ENCODE measurements at regions not wholly inside any gene's neighbourhood (a gene's known extent, or its start where the extent isn't known, plus 50 kb on each side); places are given as distances from the start of the nearest gene placed in this dataset.

DNA sequence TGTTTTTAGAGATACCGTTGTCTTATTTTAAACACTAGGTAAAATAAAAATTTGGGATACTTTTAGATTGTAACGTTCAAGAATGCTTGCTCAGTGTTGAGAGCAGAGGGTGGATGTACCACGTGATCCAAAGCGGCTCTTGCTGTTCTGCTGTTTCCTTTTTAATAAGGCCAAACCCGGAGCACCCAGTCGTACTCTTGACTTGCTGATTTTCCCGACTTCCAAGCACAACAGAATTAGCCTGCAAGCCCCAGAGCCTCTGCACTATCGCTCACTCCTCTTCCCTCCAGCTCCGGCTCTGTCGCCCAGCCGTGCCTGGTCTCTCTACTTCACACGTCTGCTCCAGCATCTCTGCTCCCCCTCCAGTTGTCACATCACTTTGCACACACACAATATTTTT lies 77.3 kb downstream of the EMP1 start:
- TF ChIP-seq, protein P1, sequence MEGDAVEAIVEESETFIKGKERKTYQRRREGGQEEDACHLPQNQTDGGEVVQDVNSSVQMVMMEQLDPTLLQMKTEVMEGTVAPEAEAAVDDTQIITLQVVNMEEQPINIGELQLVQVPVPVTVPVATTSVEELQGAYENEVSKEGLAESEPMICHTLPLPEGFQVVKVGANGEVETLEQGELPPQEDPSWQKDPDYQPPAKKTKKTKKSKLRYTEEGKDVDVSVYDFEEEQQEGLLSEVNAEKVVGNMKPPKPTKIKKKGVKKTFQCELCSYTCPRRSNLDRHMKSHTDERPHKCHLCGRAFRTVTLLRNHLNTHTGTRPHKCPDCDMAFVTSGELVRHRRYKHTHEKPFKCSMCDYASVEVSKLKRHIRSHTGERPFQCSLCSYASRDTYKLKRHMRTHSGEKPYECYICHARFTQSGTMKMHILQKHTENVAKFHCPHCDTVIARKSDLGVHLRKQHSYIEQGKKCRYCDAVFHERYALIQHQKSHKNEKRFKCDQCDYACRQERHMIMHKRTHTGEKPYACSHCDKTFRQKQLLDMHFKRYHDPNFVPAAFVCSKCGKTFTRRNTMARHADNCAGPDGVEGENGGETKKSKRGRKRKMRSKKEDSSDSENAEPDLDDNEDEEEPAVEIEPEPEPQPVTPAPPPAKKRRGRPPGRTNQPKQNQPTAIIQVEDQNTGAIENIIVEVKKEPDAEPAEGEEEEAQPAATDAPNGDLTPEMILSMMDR (IDR thresholded peaks at IDR 0.05; ENCODE audit: low read length) = no peak
- TF ChIP-seq EZH2 (optimal IDR thresholded peaks at IDR 0.05; ENCODE audit: low read depth, low read length) = no peak

All from MM.1S (cell line).